ENCODE measurements at regions not wholly inside any gene's neighbourhood (a gene's known extent, or its start where the extent isn't known, plus 50 kb on each side); places are given as distances from the start of the nearest gene placed in this dataset.

DNA sequence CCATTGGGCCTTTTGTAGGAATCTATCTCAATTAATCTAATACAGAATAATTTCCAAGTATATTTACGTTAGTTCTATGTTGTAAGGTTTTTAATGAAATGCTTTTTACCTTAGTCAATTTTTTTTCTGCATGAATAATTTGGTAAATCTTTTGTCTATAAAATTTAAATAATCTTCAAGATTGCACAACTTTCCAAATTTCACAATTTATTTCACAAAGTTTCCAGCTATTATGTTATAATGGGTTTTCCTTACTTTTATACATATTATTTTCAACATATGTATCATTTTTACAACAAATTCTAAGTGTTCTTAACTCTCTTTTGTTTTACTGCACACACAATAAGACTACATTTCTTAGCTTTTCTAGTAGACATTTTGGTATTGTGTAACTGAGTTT is 470.7 kb downstream of the ETV1 start:
- Histone ChIP-seq H3K27ac (ENCODE audit: low read depth, low read length) (no peak overlapping the region), H3K4me2 (ENCODE audit: low read length) (no peak overlapping the region), H3K79me2 (ENCODE audit: insufficient read depth, low read length) (no peaks in the 10 kb centered on the region), H3K36me3 (ENCODE audit: control insufficient read depth in 1 of 2, insufficient read depth in 2 of 2, low read length in 2 of 2) (no peaks in the 10 kb centered on the region), H4K20me1 (ENCODE audit: insufficient read depth) (no peaks in the 10 kb centered on the region), H3K9me3 (ENCODE audit: control insufficient read depth in 1 of 2, insufficient read depth in 1 of 2, low read depth in 1 of 2, low read length in 2 of 2) (no peaks in the 10 kb centered on the region), H2AFZ (ENCODE audit: low read depth, low read length, poor library complexity, severe bottlenecking) (no peak overlapping the region), H3K9ac (ENCODE audit: low read length) (no peak overlapping the region), H3K9me2 (ENCODE audit: insufficient read depth) (no peaks in the 10 kb centered on the region), H3K4me1 (ENCODE audit: control insufficient read depth in 1 of 2, insufficient read depth in 2 of 2, low read length in 2 of 2) (no peaks in the 10 kb centered on the region), H3K4me3 (replicated peaks in 1 of 2; ENCODE audit: low read depth in 1 of 2, low read length in 2 of 2) (no peak overlapping the region), H3K27me3 (ENCODE audit: insufficient read depth, low read length) (no peaks in the 10 kb centered on the region)
- no peak for ATAC-seq
- no peak for DNase-seq (ENCODE audit: low read depth, low spot score)
- ChIA-PET RAD21 (ENCODE audit: low non-redundant PET in 1 of 2, low total read pairs in 2 of 2, uncharacterized antibody in 2 of 2, unreplicated experiment in 2 of 2) (no interaction called here), POLR2A (no interaction called here), CTCF (no interaction called here)
- intact Hi-C loops (cut with micrococcal nuclease) = no loop called here
- TF ChIP-seq POLR2AphosphoS5 (IDR thresholded peaks at IDR 0.05; ENCODE audit: low read depth, low read length) (no peak), EGR1 (IDR thresholded peaks at IDR 0.05; ENCODE audit: low read depth) (no peak), CBX3 (IDR thresholded peaks at IDR 0.05; ENCODE audit: low read depth) (no peak), RAD21 (IDR thresholded peaks at IDR 0.05; ENCODE audit: low read depth) (no peak), FOSL1 (IDR thresholded peaks at IDR 0.05; ENCODE audit: low read depth) (no peak), SRF (IDR thresholded peaks at IDR 0.05; ENCODE audit: low read depth) (no peak), EZH2phosphoT487 (IDR thresholded peaks at IDR 0.05; ENCODE audit: borderline replicate concordance) (no peak), POLR2A (IDR thresholded peaks at IDR 0.05; ENCODE audit: borderline replicate concordance, extremely low read depth, insufficient read depth, insufficient read length) (no peak), ZNF274 (IDR thresholded peaks at IDR 0.05; ENCODE audit: low read depth, low read length) (no peak), ZFX (IDR thresholded peaks at IDR 0.05) (no peak), TCF7L2 (IDR thresholded peaks at IDR 0.05; ENCODE audit: borderline replicate concordance, extremely low read depth, insufficient read depth, insufficient read length) (no peak), EZH2 (IDR thresholded peaks at IDR 0.05) (no peak), CEBPB (IDR thresholded peaks at IDR 0.05; ENCODE audit: low read depth) (no peak), YY1 (IDR thresholded peaks at IDR 0.05; ENCODE audit: extremely low read depth, insufficient replicate concordance, low read depth, low read length) (no peak)
- TF ChIP-seq, protein P1, sequence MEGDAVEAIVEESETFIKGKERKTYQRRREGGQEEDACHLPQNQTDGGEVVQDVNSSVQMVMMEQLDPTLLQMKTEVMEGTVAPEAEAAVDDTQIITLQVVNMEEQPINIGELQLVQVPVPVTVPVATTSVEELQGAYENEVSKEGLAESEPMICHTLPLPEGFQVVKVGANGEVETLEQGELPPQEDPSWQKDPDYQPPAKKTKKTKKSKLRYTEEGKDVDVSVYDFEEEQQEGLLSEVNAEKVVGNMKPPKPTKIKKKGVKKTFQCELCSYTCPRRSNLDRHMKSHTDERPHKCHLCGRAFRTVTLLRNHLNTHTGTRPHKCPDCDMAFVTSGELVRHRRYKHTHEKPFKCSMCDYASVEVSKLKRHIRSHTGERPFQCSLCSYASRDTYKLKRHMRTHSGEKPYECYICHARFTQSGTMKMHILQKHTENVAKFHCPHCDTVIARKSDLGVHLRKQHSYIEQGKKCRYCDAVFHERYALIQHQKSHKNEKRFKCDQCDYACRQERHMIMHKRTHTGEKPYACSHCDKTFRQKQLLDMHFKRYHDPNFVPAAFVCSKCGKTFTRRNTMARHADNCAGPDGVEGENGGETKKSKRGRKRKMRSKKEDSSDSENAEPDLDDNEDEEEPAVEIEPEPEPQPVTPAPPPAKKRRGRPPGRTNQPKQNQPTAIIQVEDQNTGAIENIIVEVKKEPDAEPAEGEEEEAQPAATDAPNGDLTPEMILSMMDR (IDR thresholded peaks at IDR 0.05 in 2 of 3, conservative IDR thresholded peaks at IDR 0.05 in 1 of 3; ENCODE audit: borderline replicate concordance in 1 of 3, insufficient read depth in 1 of 3, low read depth in 2 of 3, low read length in 2 of 3) = no peak
- TF ChIP-seq, protein P2, sequence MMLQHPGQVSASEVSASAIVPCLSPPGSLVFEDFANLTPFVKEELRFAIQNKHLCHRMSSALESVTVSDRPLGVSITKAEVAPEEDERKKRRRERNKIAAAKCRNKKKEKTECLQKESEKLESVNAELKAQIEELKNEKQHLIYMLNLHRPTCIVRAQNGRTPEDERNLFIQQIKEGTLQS (IDR thresholded peaks at IDR 0.05) = no peak
- TF ChIP-seq, protein P3, sequence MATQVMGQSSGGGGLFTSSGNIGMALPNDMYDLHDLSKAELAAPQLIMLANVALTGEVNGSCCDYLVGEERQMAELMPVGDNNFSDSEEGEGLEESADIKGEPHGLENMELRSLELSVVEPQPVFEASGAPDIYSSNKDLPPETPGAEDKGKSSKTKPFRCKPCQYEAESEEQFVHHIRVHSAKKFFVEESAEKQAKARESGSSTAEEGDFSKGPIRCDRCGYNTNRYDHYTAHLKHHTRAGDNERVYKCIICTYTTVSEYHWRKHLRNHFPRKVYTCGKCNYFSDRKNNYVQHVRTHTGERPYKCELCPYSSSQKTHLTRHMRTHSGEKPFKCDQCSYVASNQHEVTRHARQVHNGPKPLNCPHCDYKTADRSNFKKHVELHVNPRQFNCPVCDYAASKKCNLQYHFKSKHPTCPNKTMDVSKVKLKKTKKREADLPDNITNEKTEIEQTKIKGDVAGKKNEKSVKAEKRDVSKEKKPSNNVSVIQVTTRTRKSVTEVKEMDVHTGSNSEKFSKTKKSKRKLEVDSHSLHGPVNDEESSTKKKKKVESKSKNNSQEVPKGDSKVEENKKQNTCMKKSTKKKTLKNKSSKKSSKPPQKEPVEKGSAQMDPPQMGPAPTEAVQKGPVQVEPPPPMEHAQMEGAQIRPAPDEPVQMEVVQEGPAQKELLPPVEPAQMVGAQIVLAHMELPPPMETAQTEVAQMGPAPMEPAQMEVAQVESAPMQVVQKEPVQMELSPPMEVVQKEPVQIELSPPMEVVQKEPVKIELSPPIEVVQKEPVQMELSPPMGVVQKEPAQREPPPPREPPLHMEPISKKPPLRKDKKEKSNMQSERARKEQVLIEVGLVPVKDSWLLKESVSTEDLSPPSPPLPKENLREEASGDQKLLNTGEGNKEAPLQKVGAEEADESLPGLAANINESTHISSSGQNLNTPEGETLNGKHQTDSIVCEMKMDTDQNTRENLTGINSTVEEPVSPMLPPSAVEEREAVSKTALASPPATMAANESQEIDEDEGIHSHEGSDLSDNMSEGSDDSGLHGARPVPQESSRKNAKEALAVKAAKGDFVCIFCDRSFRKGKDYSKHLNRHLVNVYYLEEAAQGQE (IDR thresholded peaks at IDR 0.05; ENCODE audit: low read depth) = no peak
- BruUV-seq (replicated peaks) = no TSS peak

Data from HCT116 (cell line).